GM19351 (cell line): ENCODE measurements at regions not wholly inside any gene's neighbourhood (a gene's known extent, or its start where the extent isn't known, plus 50 kb on each side); places are given as distances from the start of the nearest gene placed in this dataset.
"Not testable (repeated sequence)": the region's sequence is repeated elsewhere in the genome, so short reads cannot be mapped to it uniquely, and the experiment has no call there.

Source experiments
- ATAC-seq: cut with Tn5 transposase; IDR thresholded peaks from one replicate; pipeline ENCODE4 v1.9.1; 2021; ENCODE audit warnings: mild to moderate bottlenecking, moderate library complexity; ENCODE audit not compliant: unreplicated experiment

GRCh38 chr14:58730792-58731464 lies 93.2 kb downstream of the DACT1 start:
- ATAC-seq, result no peak

GRCh38 chr14:58731465-58732293 lies 93.9 kb downstream of the DACT1 start:
- no peak for ATAC-seq

- ATAC-seq, result no peak
Measured at GRCh38 chr14:58732387-58732786, 94.6 kb downstream of the DACT1 start.

GRCh38 chr14:58733451-58734208 lies 95.9 kb downstream of the DACT1 start:
- ATAC-seq, result peak; percentile 77

GRCh38 chr14:58735596-58735995 lies 97.8 kb downstream of the DACT1 start:
- ATAC-seq, result no peak

GRCh38 chr14:58736606-58737005 lies 98.8 kb downstream of the DACT1 start:
- no peak for ATAC-seq

GRCh38 chr14:58737511-58737910 lies 99.7 kb downstream of the DACT1 start:
- ATAC-seq, result no peak

GRCh38 chr14:58738189-58738836 lies 100.6 kb downstream of the DACT1 start:
- ATAC-seq, result no peak

GRCh38 chr14:58738876-58739275 lies 101.1 kb downstream of the DACT1 start:
- ATAC-seq, result no peak

- peak; percentile 93 for ATAC-seq
Measured at GRCh38 chr14:58739674-58740073, 101.9 kb downstream of the DACT1 start.

GRCh38 chr14:58740379-58740935 lies 102.7 kb downstream of the DACT1 start:
- ATAC-seq, result no peak

GRCh38 chr14:58744801-58745394 lies 107.1 kb downstream of the DACT1 start:
- ATAC-seq, result no peak

- no peak for ATAC-seq
Measured at GRCh38 chr14:58746261-58746660, 108.5 kb downstream of the DACT1 start.

GRCh38 chr14:58746701-58747100 lies 108.9 kb downstream of the DACT1 start:
- ATAC-seq, result no peak

GRCh38 chr14:58747181-58747580 lies 109.4 kb downstream of the DACT1 start:
- no peak for ATAC-seq

GRCh38 chr14:58748251-58748650 lies 110.5 kb downstream of the DACT1 start:
- not testable (repeated sequence) for ATAC-seq

GRCh38 chr14:58749066-58749669 lies 111.4 kb downstream of the DACT1 start:
- peak; percentile 90 for ATAC-seq

- ATAC-seq, result no peak
Measured at GRCh38 chr14:58750321-58751269, 112.8 kb downstream of the DACT1 start.

GRCh38 chr14:58751788-58752187 lies 114.0 kb downstream of the DACT1 start:
- ATAC-seq, result no peak
